Stimulated activated CD8-positive, alpha-beta memory T cell treated with anti-CD3 and anti-CD28 coated beads, Interleukin-4, amount 100 ng/mL, for 24 hours (primary cell): ENCODE measurements at regions not wholly inside any gene's neighbourhood (a gene's known extent, or its start where the extent isn't known, plus 50 kb on each side); places are given as distances from the start of the nearest gene placed in this dataset.
A peak's percentile ranks its signal among the peaks of the same experiment; 100 is the strongest.

Experiments used
- DNase-seq: peaks from one replicate; pipeline ENCODE4 v3.0.0-alpha.2; 2020; ENCODE audit warnings: low read depth

DNA sequence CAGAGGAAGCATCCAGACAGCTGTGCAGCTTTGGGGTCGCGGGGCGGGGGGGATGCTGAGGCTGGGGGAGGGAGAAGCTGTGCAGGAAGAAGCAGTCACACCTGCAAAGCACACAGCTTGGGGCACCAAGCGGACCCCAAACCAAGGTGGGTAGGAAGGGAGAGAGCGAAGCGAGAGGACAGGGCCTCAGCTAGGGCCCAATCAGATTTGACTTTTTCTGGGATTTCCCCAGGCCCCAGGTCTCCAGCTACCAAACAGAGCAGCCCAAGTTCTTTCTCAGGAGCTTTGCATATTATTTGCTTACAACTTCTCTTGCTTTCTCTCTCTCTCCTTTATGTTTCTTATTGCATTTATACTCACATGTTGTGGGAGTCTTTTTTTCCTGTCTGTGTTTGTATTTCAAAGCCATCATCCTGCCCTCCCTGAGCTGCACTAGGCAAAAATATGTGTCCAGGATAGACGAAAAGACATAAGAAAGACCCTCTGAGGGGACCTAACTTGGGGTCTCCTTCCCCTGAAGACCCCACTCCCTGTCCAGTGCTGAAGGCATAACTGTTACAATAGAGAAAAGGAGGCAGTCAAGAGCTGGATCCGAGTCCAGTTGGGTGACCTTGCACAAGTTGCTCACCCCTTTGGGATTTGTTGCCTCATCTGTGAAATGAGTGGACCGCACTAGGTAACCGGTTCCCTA lies 50.6 kb upstream of the SMNDC1 start:
- DNase-seq, result no peak

- no peak for DNase-seq
Measured at GRCh38 chr10:110355922-110356627, 51.4 kb upstream of the SMNDC1 start.

GRCh38 chr10:110356628-110357245 lies 52.0 kb upstream of the SMNDC1 start:
- peak; percentile 44 for DNase-seq

- DNase-seq, result peak; percentile 26
Measured at GRCh38 chr10:110357252-110357780, 52.6 kb upstream of the SMNDC1 start.

DNA sequence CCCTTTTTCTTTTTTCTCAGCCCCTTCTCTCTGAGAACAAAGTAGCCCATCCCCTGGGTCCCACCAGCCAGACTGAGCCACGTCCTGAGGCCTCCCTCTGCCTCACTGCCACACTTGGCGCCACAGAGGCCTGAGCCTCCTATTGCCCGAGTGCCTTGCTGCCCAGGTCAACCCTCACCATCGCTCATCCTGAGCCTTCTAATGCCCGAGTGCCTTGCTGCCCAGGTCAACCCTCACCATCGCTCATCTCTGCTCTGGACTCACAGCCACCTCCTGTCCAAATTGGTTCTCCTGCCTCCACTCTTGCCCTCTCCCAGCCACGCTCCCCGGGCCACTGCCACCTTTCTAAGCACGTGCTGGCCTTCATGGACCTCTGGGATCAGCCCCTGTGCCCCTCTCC lies 53.2 kb upstream of the SMNDC1 start:
- no peak for DNase-seq

GRCh38 chr10:110358278-110358677 lies 53.6 kb upstream of the SMNDC1 start:
- DNase-seq, result no peak

GRCh38 chr10:110358869-110359629 lies 54.3 kb upstream of the SMNDC1 start:
- DNase-seq, result no peak

- no peak for DNase-seq
Measured at GRCh38 chr10:110360857-110361474, 56.2 kb upstream of the SMNDC1 start.

DNA sequence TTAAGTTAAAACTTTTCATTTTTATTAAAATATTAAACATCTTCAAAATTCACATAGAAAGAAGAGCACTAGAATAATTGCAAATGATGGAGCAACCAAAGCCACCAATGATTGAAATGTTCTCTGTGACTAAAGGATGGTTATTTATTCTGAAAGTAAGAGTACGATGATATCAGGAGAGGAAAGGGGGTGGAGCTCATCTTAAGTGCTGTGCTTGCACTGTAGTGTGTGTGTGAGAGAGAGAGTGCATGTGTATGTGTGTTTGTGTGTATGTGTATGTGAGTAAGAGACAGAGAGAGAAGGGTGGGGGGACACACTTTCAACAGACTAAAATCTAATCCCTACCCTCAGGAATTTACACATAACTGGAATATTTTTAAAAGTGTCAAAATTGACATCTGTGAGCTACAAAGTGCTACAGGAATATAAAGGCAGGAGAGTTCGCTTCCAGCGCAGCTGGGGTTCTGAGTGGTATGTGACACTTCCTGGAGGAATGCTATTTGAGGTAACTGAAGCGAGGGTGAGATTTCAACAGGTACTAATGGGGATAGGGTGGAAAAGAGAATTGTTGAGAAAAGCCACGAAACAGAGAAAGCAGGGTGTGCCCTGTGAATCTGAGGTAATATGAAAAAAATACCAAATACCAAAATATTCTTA lies 57.2 kb upstream of the SMNDC1 start:
- no peak for DNase-seq

DNA sequence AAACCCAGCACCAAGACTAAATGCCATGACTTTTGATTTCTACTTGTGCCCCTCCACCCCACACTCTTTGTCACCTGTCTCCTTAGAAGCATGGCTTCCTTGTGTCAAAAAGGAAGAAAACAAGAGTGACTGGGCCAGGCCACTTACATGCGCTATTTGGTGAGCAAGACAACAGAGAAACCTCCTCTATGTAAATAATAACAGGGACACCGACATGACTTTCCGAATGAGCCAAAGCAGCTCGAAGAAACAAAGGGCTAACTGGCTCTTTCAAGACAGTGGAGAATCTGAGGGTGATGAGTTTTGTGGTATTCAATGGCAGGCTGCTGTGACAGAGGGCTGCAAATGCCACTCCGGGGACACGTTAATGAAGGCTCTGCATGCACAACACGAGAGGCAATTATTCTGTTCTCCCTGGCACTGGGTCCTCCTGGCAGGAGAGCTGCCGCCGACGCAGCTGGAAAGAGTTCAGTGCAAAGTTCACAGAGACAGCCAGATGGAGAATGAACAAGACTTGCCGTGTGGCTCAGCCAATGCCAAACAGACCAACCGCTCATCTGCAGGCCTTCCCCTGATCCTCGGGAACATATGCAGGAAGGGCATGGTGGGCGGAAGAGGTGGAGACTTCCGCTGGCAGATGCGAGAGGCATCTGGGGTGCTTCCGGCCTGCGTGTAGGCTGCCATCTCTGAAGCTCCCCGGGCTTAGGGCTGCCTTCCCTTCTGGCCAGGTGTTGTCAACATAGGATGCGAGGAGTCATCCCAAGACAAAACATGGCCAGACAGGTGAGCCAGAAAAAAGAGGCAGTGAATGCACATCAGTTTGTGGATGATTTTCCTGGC lies 59.1 kb upstream of the SMNDC1 start:
- DNase-seq, result no peak

DNA sequence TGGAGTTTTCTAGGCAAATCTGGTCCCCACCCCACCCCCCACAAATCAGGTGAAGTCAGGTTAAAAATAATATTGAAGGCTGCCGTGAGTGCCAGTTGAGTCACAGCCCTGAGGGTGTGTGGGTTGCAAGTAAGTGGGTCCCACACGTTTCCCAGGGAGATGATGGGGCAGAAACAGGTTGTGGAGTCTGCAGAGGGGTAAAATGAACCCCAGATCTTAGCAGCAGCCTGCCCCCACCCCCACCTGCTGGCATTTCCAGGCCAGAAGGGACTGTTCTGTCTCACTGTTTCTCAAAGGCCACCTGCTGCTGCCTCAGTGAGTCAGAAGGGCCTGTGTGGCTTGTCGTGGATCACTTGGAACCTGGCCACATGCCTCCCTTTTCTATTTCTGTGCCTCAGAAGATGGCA lies 59.8 kb upstream of the SMNDC1 start:
- peak; percentile 37 for DNase-seq

GRCh38 chr10:110365356-110366143 lies 60.8 kb upstream of the SMNDC1 start:
- no peak for DNase-seq

- no peak for DNase-seq
Measured at GRCh38 chr10:110366635-110367034, 61.9 kb upstream of the SMNDC1 start.

- DNase-seq, result no peak
Measured at GRCh38 chr10:110368002-110368401, 63.3 kb upstream of the SMNDC1 start.

GRCh38 chr10:110368556-110368955 lies 63.8 kb upstream of the SMNDC1 start:
- no peak for DNase-seq

- no peak for DNase-seq
Measured at GRCh38 chr10:110370006-110370405, 65.3 kb upstream of the SMNDC1 start.

- DNase-seq, result no peak
Measured at GRCh38 chr10:110372656-110373055, 67.9 kb upstream of the SMNDC1 start.

GRCh38 chr10:110373059-110373458 lies 68.3 kb upstream of the SMNDC1 start:
- no peak for DNase-seq

- DNase-seq, result no peak
Measured at GRCh38 chr10:110373857-110374654, 69.3 kb upstream of the SMNDC1 start.
